PFSK-1 (cell line): ENCODE measurements at regions not wholly inside any gene's neighbourhood (a gene's known extent, or its start where the extent isn't known, plus 50 kb on each side); places are given as distances from the start of the nearest gene placed in this dataset.

Experiments
- FOXP2 ChIP-seq: optimal IDR thresholded peaks from 2 replicates; pipeline ENCODE3; 2011; ENCODE audit warnings: borderline replicate concordance, control low read depth, inconsistent platforms; ENCODE audit not compliant: insufficient read depth; ENCODE audit errors: extremely low read length, extremely low read depth
- POLR2AphosphoS5 ChIP-seq: IDR thresholded peaks from 2 replicates; pipeline ENCODE4 v1.6.1; 2012; ENCODE audit warnings: low read depth, mild to moderate bottlenecking, control low read depth, low read length, moderate library complexity
- SIN3A ChIP-seq: IDR thresholded peaks from 2 replicates; pipeline ENCODE4 v1.6.1; 2012; ENCODE audit warnings: mild to moderate bottlenecking, low read length, moderate library complexity, borderline replicate concordance; ENCODE audit not compliant: insufficient read depth
- TAF1 ChIP-seq: IDR thresholded peaks from 2 replicates; pipeline ENCODE4 v1.6.1; 2012; ENCODE audit warnings: low read length, control low read depth, borderline replicate concordance; ENCODE audit not compliant: insufficient read depth
- TF ChIP-seq, protein P1 (sequence below), 2 experiments: IDR thresholded peaks; 2 replicates each; pipeline versions ENCODE4 v1.6.1 to v1.8.0; 2011 to 2012; ENCODE audit warnings: low read depth in 2 of 2, low read length in 2 of 2, control low read depth in 1 of 2, inconsistent platforms in 1 of 2, mild to moderate bottlenecking in 1 of 2, moderate library complexity in 1 of 2; ENCODE audit not compliant: insufficient read depth in 1 of 2

DNA sequence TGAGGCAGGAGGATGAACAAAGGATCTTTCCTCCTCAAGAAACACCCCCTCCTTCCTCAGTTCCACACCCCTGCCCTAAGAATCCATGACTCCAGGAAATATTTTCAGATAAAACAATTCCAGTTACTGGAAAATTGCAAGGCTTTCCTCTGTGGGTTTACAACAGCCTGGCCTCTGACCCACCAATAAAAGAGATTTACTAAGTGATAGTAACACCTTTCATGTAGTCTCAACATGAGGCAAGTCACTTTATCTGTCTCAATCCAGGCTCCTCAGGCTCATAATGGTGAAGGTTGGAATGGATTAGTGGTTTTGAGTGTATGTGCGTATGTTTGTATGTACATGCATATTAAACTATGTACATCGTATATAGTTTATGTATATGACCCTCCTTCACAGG is 71.4 kb upstream of the PPP2R5A start:
- TF ChIP-seq FOXP2 (no peak), TAF1 (no peak), SIN3A (no peak)
- TF ChIP-seq, protein P1, sequence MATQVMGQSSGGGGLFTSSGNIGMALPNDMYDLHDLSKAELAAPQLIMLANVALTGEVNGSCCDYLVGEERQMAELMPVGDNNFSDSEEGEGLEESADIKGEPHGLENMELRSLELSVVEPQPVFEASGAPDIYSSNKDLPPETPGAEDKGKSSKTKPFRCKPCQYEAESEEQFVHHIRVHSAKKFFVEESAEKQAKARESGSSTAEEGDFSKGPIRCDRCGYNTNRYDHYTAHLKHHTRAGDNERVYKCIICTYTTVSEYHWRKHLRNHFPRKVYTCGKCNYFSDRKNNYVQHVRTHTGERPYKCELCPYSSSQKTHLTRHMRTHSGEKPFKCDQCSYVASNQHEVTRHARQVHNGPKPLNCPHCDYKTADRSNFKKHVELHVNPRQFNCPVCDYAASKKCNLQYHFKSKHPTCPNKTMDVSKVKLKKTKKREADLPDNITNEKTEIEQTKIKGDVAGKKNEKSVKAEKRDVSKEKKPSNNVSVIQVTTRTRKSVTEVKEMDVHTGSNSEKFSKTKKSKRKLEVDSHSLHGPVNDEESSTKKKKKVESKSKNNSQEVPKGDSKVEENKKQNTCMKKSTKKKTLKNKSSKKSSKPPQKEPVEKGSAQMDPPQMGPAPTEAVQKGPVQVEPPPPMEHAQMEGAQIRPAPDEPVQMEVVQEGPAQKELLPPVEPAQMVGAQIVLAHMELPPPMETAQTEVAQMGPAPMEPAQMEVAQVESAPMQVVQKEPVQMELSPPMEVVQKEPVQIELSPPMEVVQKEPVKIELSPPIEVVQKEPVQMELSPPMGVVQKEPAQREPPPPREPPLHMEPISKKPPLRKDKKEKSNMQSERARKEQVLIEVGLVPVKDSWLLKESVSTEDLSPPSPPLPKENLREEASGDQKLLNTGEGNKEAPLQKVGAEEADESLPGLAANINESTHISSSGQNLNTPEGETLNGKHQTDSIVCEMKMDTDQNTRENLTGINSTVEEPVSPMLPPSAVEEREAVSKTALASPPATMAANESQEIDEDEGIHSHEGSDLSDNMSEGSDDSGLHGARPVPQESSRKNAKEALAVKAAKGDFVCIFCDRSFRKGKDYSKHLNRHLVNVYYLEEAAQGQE (IDR thresholded peaks at IDR 0.05; ENCODE audit: insufficient read depth in 1 of 2, low read depth in 2 of 2, low read length in 2 of 2): no peak

DNA sequence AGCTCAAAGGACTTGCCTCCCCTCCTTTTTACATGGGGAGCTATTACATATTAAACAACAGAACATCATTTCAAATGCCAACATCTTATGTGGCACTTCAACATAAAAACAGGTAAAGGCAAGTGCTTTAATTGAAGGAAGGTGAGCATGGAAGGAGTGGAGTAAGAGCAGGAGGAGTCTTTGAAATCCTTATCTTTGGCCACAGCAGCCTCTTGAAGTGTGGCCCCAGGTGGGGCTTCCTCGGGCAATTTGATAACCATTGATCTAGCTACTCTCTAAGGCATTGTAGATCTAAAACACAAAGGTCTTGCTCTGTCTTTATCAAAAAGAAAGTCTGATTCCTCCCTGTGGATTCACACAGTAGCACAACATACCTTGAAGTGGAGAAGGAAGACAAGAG is 70.9 kb upstream of the PPP2R5A start:
- no peak for TF ChIP-seq TAF1
- no peak for TF ChIP-seq SIN3A
- no peak for TF ChIP-seq POLR2AphosphoS5
- no peak for TF ChIP-seq FOXP2
- TF ChIP-seq, protein P1 (IDR thresholded peaks at IDR 0.05; ENCODE audit: insufficient read depth in 1 of 2, low read depth in 2 of 2, low read length in 2 of 2): no peak

DNA sequence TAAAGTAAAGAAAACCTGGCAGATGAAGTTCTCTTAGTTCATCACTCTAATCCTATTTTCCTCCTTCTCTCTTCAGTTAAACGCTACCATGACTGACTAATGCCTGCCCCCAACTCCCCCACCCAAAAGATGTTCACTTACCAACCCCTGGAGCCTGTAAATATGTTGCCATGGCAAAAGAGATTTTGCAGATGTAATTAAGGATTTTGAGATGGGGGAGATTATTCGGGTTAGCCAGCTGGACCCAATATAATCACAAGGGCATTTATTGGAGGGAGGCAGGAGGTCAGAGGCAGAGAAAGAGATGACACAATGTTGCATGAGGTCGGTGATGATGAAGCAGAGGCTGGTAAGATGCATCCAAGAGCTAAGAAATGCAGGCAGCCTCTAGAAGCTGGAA is 69.3 kb upstream of the PPP2R5A start:
- TF ChIP-seq FOXP2: no peak
- TF ChIP-seq, protein P1 (IDR thresholded peaks at IDR 0.05; ENCODE audit: insufficient read depth in 1 of 2, low read depth in 2 of 2, low read length in 2 of 2): no peak
- no peak for TF ChIP-seq SIN3A
- TF ChIP-seq TAF1: no peak
- TF ChIP-seq POLR2AphosphoS5: no peak

DNA sequence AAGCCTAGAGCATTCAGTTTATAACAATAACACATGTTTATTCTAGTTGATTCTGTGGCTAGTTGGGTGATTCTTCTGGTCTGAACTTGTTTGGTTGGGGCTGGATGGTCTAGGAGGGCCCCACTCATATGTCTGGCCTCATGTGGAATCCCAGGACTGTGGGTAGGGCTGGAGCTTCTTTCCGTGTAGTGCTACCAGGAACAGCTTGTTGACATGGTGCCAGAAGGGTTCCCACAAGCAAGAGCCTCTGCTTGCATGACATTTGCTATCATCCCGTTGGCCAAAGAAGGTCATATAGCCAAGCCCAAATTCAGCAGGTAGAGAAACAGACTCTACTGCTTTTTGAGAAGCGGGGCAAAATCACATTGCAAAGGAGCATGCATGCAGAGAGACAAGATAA is 67.6 kb upstream of the PPP2R5A start:
- TF ChIP-seq TAF1 (no peak), FOXP2 (no peak), POLR2AphosphoS5 (no peak), SIN3A (no peak)
- TF ChIP-seq, protein P1 (IDR thresholded peaks at IDR 0.05; ENCODE audit: insufficient read depth in 1 of 2, low read depth in 2 of 2, low read length in 2 of 2): no peak

DNA sequence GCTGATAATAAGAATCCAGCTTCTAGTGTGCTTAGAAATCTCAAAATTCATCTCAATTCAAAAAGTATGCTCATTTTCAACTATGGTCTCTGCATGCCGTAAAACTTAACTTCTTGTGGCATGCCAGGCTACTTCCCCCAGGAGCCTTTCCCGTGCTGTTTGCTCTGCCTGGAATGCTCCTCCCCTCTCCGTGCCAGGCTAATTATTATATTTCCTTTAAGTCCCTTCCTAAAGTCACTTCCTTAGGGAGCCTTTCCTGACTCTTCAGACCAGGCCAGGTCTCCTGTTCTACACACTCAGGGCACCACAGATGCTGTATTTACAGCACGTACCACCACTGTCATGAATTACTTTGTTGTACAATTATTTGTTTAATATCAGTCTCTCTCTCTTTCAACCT is 67.1 kb upstream of the PPP2R5A start:
- TF ChIP-seq TAF1 (no peak), SIN3A (no peak), POLR2AphosphoS5 (no peak)
- TF ChIP-seq, protein P1 (IDR thresholded peaks at IDR 0.05; ENCODE audit: insufficient read depth in 1 of 2, low read depth in 2 of 2, low read length in 2 of 2): no peak
